ENCODE measurements at regions not wholly inside any gene's neighbourhood (a gene's known extent, or its start where the extent isn't known, plus 50 kb on each side); places are given as distances from the start of the nearest gene placed in this dataset.

DNA sequence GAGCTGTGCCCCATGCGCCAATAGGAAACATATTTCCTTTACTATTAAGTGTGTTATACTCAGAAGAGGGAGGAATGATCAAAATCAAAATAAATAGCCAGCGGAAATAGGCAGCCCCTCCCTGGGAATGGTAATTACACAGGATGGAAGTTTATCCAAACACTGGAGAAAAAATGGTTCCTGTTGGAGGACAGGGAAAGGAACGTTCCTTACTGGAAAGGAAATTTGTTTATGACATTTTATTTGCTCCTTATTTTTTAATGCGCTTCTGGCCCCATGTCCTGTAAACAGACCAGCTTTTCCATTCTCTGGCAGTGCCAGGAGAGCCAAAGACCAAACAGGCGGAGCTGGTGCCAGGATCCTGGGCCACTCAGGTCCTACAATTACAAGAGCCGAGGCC lies 273.7 kb downstream of the SOX9 start:
- no peak for DNase-seq

DNA sequence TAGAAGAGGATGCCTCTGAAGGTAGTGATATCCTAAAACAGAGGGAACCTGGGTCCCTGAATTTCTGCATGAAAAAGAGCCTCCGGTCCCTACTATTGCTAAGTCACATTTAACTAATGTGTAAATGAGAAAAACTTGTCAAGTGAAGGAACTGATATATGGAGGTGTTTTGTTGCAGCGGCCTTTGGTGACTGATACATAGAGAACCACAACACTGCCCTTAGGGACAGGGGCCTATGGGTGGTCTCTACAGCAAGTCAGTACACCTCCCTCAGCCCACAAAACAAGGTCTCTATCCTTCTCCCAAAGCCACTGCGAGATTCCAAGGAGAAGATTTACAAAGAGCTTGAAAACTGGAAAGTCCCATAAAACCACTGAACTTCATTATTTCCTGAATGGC lies 275.3 kb downstream of the SOX9 start:
- no peak for DNase-seq

DNA sequence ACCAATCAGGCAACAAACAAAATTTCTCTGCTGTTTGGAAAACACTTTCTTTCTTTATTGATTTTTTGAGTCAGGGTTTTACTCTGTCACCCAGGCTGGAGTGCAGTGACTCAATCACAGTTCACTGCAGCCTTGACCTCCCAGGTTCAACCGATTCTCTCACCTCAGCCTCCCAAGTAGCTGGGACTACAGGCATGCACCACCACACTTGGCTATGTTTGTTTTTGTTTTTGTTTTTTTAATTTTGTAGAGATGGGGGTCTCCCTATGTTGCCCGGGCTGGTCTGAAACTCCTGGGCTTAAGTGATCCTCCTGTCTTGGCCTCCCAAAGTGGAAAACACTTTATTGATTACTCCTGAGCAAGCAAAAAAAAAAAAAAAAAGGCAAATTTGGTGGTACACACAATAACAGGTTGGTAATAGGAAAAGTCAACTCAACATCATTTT lies 276.4 kb downstream of the SOX9 start:
- no peak for DNase-seq

DNA sequence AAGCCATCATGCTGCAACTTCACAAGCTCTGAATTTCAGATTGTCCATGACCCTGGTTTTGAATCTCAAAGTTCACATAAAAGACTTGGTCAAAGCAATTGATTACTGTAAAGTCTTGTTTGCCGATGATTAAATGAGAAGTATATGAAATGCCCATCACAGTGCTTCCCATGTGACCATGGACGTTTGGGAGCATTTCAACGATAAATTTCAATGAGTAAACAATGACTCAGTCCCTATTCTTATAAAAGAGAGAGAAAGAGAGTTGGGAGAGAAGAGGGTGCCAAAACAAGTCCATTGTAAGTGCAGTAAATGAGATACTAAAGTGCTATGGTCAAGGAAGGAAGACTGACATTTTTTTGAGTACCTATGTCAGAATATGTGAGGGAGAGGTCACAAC lies 276.9 kb downstream of the SOX9 start:
- no peak for DNase-seq

DNA sequence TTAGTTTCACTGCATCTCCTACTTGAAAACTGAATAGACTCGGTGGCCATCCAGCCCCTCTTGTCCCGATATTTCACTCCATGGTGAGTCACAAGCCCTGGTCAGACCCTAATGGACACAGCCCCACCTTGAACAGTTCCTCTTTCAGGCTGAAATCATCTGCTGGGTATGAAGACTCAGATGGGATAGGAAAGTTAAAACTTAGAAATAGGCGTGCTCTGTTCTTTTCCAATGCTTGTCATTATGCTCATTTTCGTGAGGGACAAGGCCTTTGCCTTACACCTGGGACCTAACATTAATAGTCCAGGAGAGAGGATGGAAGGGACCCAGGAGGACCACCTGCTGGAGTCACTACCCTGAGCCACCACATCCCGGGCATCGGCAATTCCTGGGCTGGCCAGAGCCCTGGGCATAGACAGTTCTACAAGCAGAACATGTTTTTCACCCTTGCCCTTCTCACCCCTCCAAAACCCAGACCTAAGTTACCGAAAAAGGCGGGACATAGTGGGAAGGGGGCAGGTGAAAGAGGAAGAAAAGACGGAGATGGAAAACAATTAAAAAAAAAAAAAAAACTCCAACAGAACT lies 278.3 kb downstream of the SOX9 start:
- no peak for DNase-seq

DNA sequence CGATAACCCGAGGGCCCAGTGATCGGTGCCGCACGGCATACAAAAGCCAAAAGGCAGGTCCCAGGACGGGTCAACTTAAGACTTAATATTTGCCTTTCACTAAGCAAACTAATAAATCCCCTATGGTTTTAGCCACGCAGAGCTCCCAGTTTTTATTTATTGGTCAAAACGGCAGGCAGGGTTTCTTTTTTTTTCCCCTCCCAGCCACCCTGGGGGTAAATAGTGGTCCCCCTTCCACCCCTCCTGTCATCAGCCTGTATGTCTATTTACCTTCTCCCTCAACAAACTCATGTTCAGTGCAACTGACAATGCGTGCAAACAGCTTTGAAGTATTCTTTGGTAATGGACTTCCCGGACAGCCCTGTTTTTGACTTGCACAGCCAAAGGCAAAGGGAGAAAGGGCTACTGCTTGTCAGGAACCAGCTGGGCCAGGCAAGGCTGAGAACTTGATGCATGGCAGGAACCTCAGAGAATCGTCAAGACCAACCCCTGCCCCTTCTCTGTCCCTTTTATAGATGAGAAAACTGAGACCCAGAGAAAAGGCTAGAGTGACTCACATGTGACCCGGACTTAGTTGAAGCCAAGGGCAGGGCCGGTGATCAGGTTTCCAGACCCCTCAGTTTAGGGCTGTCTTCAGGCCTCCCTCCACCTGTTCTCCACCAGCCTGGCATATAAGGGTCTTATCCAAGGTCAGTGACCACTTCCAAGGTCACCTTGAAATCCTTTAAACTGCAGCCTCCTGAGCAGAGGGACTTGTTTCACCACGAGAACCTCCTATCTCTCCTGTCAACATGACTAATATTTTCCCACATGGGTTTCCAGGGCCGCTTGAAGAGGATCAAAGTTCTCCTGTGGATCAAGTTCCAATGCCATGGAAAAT lies 279.0 kb downstream of the SOX9 start:
- DNase-seq, result no peak

DNA sequence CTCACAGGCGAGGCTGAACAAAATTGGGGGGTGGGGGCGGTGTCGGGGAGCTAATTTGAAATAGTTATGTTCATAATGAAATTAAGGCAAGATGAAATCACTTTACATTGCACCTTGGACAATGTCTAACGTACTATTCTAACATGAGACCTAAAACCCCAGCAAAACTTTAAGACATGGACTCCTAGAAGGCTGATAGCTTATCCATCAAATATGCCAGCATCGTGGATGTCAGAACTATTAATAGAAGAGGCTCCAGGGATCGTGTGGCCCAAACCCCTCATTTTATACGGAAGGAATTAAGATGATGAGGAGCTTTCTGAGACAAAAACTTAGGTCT lies 279.6 kb downstream of the SOX9 start:
- no peak for DNase-seq

DNA sequence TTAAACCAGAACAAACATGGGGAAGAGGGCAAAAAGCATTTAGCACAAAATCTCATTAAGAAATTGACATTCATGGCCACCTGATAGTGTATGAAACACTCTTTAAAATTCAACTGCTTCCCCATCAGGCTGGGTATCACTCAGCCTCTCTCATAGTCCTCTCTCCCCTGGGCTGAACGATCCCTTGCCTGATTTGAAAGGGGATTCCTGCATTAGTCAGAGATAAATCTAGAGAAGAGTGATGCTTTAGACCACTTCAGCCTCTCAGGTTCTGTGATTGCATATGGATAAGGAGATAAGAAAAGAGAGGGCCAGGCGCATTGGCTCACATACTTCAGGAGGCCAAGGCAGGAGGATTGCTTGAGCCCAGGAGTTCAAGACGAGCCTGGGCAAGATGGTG lies 280.0 kb downstream of the SOX9 start:
- DNase-seq, result no peak

DNA sequence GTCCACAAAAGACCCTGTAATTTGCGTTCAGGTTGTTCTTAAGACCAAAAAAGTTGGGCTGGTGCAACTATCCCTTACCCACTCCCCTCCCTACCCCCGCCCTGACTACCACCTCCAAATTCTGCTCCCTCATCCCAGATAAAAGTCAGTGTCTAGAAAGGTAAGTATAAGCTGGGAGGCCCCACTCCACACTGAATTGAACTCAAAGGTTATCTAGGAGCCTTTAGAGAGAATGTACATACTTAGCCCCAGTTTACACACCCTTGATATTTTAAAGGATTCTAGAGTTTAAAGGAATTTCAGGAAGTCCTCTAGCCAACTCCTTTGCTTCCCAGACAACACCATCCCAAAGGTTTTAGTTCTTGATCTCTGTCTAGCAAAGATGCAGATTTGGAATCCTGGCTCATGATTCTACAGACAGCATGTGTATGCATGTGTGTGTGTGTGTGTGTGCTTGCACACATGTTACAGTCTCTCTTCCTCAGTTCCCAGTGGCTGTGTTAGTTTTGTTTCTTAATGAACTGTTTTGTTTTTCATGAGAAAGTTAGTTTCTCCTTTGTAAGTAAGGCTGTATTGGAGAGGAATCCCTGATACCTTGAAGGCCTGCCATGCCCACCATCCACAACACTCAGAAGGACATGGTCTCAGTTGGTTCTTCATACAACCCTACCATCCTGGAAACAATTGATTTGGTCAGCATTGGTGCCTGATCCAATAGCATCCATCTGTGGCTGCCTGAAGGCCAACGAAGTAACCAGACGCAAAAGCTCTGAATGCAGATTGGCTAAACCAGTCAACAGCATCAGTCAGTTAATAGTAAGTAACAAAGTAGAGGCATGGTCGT lies 281.3 kb downstream of the SOX9 start:
- DNase-seq, result no peak

DNA sequence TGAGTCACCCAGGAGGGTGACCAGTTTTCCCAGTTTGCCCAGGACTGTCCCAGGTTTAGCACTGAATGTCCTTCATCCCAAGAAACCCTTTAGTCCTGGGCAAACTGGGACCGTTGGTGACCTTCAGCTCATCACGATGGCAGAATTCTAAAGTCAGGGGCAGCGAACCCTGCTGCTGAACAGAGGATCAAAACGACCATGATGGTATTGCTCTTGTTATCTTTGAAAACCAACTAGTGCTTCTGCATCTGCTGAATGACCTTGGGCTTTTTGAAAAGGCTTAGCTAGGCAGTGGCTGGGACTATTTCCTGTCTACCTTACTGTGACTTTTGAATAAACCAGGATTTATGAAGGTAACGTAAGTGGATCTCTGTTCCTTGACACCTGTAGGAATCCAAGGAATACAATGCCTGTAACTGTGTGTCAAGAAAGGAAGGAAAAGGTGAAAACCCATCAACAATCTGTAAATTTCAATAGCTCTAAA lies 281.9 kb downstream of the SOX9 start:
- DNase-seq, result no peak

DNA sequence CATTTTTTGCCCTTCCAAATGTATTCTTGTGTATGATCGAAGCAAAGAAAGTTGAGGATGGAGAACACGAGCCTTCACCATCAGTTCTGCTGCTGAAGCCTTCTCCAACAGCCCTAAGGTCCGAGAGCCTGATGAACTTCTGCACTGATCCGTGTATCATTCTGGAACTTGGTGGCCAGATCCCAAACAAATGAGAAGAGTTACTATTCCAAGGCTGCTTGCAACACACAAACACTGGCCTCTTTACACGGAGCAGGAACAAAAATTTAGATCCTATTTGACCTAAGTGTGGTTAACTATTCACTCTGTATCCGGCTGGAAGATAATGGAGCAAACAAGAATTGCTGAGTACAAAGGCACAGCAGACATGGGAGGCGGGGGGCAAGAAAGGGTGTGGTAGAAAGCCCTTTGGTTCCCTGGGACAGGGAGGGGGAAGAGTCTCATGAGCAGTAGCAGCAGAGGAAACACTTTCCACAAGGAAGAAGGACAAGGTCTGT lies 282.9 kb downstream of the SOX9 start:
- no peak for DNase-seq

DNA sequence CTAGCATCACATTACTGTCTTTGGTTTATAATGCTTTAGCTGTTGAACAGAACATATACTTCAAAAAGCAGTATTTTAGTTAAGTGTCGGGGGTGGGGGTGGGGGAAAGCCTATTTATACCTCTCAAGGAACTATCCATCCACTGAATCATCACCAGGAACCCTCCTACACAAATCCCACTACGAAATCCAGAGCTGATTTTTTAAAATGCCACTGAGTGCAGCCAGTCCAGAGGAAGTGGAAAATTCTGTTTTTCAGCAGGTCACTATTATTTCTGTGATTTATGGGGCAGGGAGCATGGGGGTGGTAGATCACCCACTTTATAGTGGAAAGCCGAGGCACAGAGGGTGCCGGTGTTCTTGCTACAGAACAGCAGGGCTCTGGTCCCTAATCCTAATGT lies 284.1 kb downstream of the SOX9 start:
- DNase-seq, result no peak

DNA sequence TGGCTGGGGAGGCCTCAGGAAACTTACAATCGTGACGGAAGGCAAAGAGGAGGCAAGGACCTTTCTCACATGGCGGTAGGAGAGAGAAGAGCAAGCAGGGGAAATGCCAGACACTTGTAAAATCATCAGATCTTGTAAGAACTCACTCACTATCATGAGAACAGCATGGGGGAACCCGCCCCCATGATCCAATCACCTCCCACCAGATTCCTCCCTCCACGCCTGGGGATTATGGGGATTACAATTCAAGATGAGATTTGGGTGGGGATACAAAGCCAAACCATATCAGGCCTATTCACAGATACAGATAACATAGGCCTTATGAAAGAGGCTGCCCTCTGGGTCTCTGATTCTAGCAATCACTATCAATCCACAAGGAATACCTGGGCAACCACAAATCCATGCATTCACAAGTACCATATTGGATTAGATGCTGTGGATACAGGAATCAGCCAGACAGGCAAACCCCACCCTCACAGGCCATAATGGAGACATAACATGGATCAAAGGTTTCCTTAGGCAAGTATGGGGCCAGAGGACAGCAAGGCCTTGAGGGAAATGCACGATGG lies 284.9 kb downstream of the SOX9 start:
- DNase-seq, result no peak

DNA sequence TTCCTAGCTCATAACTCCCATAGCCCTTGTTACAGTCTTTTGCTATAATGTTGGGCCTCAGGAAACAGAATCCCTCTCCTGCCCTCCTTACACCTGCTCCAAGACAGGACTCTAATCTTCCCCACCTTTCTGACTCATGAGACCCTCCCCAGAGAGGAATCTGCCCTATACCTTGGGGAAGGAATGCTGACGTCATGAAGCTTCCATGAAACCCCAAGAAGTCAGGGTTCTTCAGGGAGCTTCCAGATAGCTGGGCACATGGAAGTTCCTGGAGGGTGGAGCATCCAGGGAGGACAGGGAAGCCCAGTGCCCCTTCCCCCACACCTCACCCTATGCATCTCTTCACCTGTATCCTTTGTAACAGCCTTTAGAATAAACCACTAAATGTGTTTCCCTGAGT lies 285.7 kb downstream of the SOX9 start:
- DNase-seq, result no peak

DNA sequence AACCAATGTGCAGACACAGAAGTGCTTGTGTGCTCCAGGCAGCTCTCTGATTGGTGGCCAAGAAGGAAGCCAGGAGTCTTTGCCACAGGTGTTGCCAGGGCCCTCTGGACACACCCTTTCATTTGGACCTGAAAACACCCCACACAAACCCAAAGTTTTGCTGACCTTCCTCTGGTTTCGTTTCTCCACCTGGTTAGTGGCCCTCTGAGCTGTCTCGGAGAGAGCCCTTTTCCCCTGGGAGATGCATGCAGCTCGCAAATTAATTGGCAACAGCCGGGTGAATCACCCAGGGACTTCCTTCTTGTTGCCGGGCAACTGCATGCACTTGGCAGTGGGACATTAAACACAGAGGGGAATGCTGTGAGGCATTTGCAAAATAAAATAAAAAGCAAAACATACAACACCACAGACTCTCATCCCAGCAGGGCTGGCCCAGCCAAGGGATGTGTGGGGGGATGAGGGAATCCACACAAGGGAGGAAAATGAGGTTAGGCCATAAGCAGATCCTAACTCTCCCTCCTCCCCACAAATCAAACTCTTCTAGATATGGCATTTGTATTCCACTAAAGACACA lies 286.6 kb downstream of the SOX9 start:
- DNase-seq, result peak; percentile 92

DNA sequence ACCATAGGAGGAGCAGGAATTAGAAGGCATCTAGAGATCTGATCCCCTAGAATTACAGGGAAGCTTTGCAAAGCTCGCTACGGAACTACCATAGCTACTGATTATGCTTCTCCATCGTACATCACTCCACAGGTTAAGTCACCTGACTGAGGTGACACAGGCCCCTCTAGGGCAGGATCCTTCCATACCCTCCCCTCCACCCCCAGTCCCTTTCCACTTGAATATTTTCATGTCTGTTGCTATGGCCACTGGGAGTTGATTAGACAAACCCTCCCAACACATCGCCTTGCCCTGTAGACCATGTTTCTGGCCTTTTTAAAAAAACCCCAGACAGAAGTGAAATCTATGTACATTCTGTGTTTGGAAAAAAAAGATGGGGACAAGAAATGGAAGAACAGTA lies 287.1 kb downstream of the SOX9 start:
- DNase-seq, result no peak

DNA sequence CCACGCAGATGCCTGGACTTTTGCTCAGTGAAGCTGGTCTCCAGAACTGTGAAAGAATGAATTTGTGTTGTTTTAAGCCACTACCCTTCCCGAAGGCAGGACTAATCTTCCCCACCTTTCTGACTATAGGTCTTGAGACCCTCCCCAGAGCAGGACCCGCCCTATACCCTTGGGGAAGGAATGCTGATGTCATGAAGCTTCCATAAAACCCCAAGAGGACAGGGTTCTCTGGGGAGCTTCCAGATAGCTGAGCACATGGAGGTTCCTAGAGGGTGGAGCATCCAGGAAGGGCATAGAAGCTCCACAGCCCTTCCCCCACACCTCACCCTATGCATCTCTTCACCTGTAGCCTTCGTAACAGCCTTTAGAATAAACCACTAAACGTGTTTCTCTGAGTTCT lies 287.8 kb downstream of the SOX9 start:
- DNase-seq, result no peak

DNA sequence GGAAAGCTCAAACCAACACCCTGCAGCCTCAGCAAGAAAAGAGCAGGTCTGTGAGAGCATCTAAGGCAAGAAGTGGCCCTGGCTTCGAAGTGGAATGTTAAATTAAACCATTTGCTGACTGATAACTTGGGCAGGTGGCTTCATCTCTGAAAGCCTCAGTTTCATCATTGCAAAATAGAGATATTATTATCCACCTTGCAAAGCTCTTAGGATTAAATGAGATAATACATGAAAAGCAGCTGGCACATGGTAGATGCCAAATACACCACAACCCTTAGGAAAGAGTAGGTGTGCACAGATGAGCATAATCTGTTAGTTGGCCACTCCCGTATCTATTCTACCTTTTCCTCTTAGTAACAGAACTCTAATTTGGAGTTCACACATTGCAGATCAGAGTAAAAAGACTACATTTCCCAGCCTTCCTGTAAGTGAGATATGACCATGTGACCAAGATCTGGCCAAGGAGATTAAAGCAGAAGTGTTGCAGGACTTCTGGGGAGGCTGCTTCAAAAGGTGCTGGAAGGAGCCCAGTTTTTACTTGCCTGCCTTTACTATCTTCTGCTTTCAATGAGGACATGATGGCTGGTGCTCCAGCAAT lies 288.7 kb downstream of the SOX9 start:
- DNase-seq, result no peak

DNA sequence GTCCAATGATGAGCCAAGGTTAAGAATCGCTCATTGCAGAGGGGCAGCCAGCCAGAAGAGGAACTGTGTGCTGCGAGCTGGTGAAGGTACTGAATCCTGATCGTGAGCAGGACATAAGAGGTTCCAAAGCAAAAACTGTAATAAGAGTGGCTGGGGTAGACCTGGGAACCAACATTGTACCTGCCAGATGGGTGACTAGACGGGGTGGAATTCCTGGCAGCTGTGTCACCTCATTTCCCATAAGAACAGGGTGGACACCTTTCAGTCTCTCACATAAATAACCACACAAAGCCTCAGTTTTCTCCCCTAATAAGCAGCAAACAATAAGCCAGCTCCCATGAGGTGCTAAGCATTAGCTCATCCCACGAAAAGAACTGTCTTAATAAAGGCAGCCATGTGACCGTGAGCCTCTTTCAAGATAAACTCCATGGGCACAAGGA lies 290.3 kb downstream of the SOX9 start:
- no peak for DNase-seq

DNA sequence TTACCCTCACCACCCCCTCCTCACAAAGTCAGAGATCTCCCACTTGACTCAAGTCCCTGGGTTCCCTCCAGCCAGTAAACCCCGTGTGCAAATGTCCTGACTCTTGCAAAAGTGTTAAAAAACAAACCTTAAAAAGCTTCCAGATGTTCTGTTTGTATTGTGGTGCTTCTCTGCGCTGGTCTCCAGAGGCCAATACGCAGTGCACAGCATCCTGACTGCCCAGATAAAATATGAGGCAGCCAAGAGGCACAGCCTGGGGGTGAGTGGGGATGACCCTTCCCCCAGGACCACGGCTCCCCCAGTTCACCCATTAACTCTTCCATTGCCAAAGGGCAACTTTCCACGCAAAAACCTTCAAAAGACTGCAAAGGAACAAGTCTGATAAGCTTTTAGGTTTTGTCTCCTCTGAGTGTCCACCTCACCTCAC lies 291.8 kb downstream of the SOX9 start:
- DNase-seq, result no peak

DNA sequence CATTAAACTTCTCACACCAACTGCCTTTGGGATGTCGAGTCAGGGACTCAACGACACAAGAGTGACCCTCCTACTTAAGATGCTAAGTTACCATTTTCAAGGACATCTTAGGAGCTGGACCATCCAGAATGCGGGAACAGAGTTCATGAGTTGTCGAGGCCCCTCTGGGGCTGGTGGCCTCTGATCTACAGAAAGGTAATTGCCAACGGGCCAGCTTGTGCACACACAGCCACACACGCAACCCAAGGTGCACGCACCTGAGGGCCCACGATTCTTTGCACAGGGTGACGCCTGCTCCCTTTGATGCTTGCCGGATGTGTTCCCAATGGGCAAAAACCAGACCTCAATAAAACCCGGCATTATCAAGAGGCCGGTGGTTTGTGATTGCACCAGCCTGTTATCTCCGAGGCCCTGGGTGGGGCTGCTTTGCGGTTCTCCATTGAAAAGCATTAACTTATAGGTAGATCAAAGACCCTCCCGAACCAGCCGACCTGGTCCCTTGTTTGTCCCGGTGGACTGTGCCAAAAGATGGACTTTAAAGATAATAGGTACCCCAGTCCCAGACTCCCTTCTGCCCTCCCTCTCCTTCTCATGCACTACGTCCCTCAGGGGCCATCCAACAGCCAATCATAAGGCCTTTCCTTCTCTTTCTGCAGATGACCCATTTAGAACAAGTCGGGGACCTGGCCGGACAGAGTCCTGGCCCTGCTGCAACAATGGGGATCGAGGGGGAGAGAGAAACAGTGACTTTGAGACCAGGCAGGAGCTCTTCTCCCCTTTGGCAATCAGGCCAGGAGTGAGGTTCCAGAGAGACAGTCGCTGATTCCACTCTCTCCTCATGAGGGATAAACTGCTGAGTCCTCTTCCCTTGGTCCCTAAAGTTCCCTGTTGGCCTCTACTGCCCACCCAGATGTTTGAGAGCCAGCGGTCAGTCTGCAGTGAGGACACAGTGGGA lies 292.5 kb downstream of the SOX9 start:
- no peak for DNase-seq
